ENCODE measurements at regions not wholly inside any gene's neighbourhood (a gene's known extent, or its start where the extent isn't known, plus 50 kb on each side); places are given as distances from the start of the nearest gene placed in this dataset.

- H3K4me2 ChIP-seq (ENCODE audit: low read length) = no peak overlapping the region
- H3K36me3 ChIP-seq (ENCODE audit: insufficient read depth, low read length) = no peaks in the 10 kb centered on the region
- H2AFZ ChIP-seq (ENCODE audit: low read length) = no peak overlapping the region
Measured at GRCh38 chr4:155609455-155610059, 57.1 kb upstream of the GUCY1A1 start.

GRCh38 chr4:155608225-155608885 is 58.3 kb upstream of the GUCY1A1 start:
- TF ChIP-seq CTCF (conservative IDR thresholded peaks at IDR 0.05; ENCODE audit: low read length) = no peak
- no peak for TF ChIP-seq EZH2phosphoT487 (IDR thresholded peaks at IDR 0.05; ENCODE audit: borderline replicate concordance, low read depth, low read length)
- POLR2A ChIA-PET = no interaction called here
- H3K4me1 ChIP-seq (ENCODE audit: insufficient read depth, low read length, poor library complexity, severe bottlenecking) = no peaks in the 10 kb centered on the region

More at GRCh38 chr4:155609455-155610059, 57.1 kb upstream of the GUCY1A1 start:
- no peaks in the 10 kb centered on the region for H3K9me2 ChIP-seq (ENCODE audit: insufficient read depth, low read length)
- no TSS peak for BruUV-seq (replicated peaks)
- no peaks in the 10 kb centered on the region for H4K20me1 ChIP-seq (ENCODE audit: insufficient read depth, low read length)
- H3K9me3 ChIP-seq (ENCODE audit: low read length) = no peaks in the 10 kb centered on the region
- no peaks in the 10 kb centered on the region for H3K79me2 ChIP-seq (ENCODE audit: insufficient read depth, low read depth, low read length)
- intact Hi-C loops (cut with micrococcal nuclease; ENCODE audit: unreplicated experiment) = no loop called here
- no peak overlapping the region for H3K4me3 ChIP-seq (ENCODE audit: low read depth, low read length, poor library complexity, severe bottlenecking)
- TF ChIP-seq CTCF (conservative IDR thresholded peaks at IDR 0.05; ENCODE audit: low read length) = no peak
- no peak for TF ChIP-seq EZH2phosphoT487 (IDR thresholded peaks at IDR 0.05; ENCODE audit: borderline replicate concordance, low read depth, low read length)
- POLR2A ChIA-PET = no interaction called here
- CTCF ChIA-PET (ENCODE audit: unreplicated experiment) = no interaction called here
- no peak for DNase-seq (ENCODE audit: low spot score)
- no peaks in the 10 kb centered on the region for H3K4me1 ChIP-seq (ENCODE audit: insufficient read depth, low read length, poor library complexity, severe bottlenecking)
- H3K27ac ChIP-seq (ENCODE audit: low read depth, low read length, poor library complexity, severe bottlenecking) = no peak overlapping the region

GRCh38 chr4:155607481-155607880 is 59.2 kb upstream of the GUCY1A1 start:
- BruUV-seq (replicated peaks) = no TSS peak
- Histone ChIP-seq H3K36me3 (ENCODE audit: insufficient read depth, low read length) (no peaks in the 10 kb centered on the region), H4K20me1 (ENCODE audit: insufficient read depth, low read length) (no peaks in the 10 kb centered on the region), H3K9me2 (ENCODE audit: insufficient read depth, low read length) (no peaks in the 10 kb centered on the region), H3K79me2 (ENCODE audit: insufficient read depth, low read depth, low read length) (no peaks in the 10 kb centered on the region), H3K4me2 (ENCODE audit: low read length) (no peak overlapping the region), H3K4me3 (ENCODE audit: low read depth, low read length, poor library complexity, severe bottlenecking) (no peak overlapping the region), H3K4me1 (ENCODE audit: insufficient read depth, low read length, poor library complexity, severe bottlenecking) (no peaks in the 10 kb centered on the region), H3K27ac (ENCODE audit: low read depth, low read length, poor library complexity, severe bottlenecking) (no peak overlapping the region), H2AFZ (ENCODE audit: low read length) (no peak overlapping the region), H3K9me3 (ENCODE audit: low read length) (no peaks in the 10 kb centered on the region)
- CTCF ChIA-PET (ENCODE audit: unreplicated experiment) = no interaction called here
- intact Hi-C loops (cut with micrococcal nuclease; ENCODE audit: unreplicated experiment) = no loop called here
- POLR2A ChIA-PET = no interaction called here
- TF ChIP-seq EZH2phosphoT487 (IDR thresholded peaks at IDR 0.05; ENCODE audit: borderline replicate concordance, low read depth, low read length) (no peak), CTCF (conservative IDR thresholded peaks at IDR 0.05; ENCODE audit: low read length) (no peak)
- no peak for DNase-seq (ENCODE audit: low spot score)

More at GRCh38 chr4:155608225-155608885, 58.3 kb upstream of the GUCY1A1 start:
- Histone ChIP-seq H3K36me3 (ENCODE audit: insufficient read depth, low read length) (no peaks in the 10 kb centered on the region), H3K27ac (ENCODE audit: low read depth, low read length, poor library complexity, severe bottlenecking) (no peak overlapping the region), H3K79me2 (ENCODE audit: insufficient read depth, low read depth, low read length) (no peaks in the 10 kb centered on the region), H3K4me2 (ENCODE audit: low read length) (no peak overlapping the region), H2AFZ (ENCODE audit: low read length) (no peak overlapping the region), H4K20me1 (ENCODE audit: insufficient read depth, low read length) (no peaks in the 10 kb centered on the region), H3K9me2 (ENCODE audit: insufficient read depth, low read length) (no peaks in the 10 kb centered on the region), H3K9me3 (ENCODE audit: low read length) (no peaks in the 10 kb centered on the region), H3K4me3 (ENCODE audit: low read depth, low read length, poor library complexity, severe bottlenecking) (no peak overlapping the region)
- BruUV-seq (replicated peaks) = no TSS peak
- CTCF ChIA-PET (ENCODE audit: unreplicated experiment) = no interaction called here
- intact Hi-C loops (cut with micrococcal nuclease; ENCODE audit: unreplicated experiment) = no loop called here
- DNase-seq (ENCODE audit: low spot score) = no peak

Measured in OCI-LY7 (cell line).